ENCODE measurements at regions not wholly inside any gene's neighbourhood (a gene's known extent, or its start where the extent isn't known, plus 50 kb on each side); places are given as distances from the start of the nearest gene placed in this dataset.
"Not testable (repeated sequence)": the region's sequence is repeated elsewhere in the genome, so short reads cannot be mapped to it uniquely, and the experiment has no call there.

DNA sequence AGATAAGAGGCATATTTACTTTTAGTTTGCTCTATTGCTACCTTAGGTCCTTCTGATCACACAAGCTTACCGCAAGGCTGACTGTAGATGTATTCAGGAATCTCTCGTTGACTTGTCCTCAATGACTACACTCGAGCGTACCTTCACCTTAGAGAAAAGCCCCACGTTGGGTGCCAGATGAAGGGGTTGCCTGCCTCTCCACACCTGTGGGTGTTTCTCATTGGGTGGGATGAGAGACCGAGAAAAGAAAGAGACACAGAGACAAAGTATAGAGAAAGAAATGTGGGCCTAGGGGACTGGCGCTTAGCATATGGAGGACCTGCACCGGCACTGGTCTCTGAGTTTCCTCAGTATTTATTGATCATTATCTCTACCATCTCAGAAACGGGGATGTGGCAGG is 51.8 kb downstream of the ASCL4 start:
- DNase-seq: no peak

DNA sequence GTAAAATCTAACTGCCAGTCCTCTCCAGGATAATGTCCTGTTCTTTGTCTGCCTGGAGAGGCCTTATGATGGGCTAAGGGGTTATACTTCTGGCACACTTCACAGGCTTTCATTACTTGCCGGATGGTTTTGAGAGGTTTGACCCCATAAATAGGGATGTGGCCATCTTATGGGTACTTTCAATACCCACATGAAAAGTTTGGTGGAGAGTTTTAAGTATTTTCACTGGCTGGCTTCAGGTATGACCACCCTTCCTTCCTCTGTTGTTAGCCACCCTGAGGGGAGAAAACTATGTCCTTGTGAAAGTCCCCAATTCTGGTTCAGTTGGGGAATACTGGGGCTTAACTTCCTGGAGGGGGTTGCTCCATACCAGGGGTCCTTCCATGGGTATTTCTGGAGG is 54.8 kb downstream of the ASCL4 start:
- no peak for DNase-seq

DNA sequence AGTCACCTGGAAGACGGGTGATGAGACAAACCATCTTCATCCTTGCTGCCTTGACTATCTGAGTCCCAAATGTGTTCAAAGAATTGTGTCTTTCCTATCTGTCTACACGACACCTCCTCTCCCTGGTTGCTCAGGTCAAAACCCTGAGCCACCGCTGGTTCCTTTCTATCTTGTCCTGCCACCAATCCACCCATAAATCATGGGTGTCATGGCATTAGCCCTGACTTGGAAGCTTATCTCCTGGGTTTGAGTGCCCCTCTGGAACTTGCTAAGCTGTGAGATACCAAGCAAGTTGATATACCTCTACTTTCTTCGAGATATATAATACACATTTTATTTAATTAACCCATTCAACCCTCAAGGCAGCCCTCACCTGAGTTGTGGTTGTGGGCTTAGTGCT is 57.9 kb downstream of the ASCL4 start:
- DNase-seq: no peak

DNA sequence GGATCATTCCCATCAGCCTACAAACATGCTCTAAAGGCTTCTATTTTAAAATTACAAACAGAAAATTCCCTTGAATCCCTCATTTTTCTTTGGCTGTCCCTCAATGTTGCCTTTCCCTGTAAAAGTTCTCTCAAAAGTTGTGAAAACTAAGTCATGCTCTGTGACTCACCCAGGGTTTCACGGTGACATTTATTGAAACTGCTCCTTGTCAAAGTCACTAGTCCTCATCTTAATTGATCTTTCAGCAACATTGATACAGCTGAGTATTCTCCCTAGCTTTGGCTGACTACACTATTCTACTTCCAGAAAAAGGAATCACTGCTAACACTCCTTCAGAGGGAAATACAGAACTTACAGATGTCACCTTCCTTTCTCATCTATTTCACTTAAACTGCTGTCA is 65.7 kb downstream of the ASCL4 start:
- no peak for DNase-seq

GRCh38 chr12:107843351-107844311 is 69.1 kb downstream of the ASCL4 start:
- DNase-seq: no peak

DNA sequence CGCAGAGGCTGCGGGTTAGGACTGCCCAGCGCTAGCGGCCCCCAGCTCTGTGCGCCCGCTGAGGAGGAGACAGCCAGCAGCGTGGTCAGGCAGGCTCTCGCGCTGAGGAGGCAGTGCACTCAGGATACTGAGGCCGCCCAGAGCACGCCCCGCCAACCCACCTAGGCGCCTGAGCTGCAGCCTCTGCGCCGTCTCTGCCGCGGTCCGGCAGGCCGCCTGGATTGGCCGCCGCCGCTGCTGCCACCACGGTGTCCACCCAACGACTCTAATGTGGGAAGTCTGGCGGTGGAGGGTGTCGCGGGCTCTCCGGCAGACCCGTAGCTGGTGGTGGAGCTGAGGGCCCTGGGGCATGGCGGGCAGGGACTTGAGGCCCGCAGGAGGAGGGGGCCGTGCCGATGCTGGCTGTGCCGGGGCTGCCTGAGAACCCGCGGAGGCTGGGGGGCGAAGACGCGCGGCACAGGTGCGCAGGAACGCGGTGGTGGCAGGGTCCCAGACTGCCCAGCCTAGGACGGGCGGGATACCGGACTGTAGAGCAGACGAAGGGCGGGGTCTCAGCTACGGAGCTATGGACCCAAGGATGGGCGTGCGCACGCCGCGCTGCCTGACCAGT is 69.9 kb downstream of the ASCL4 start:
- DNase-seq: no peak

- DNase-seq: no peak
Measured at GRCh38 chr12:107845226-107845979, 70.9 kb downstream of the ASCL4 start.

- no peak for DNase-seq
Measured at GRCh38 chr12:107845980-107846659, 71.6 kb downstream of the ASCL4 start.

- DNase-seq: no peak
Measured at GRCh38 chr12:107847430-107847829, 72.9 kb downstream of the ASCL4 start.

DNA sequence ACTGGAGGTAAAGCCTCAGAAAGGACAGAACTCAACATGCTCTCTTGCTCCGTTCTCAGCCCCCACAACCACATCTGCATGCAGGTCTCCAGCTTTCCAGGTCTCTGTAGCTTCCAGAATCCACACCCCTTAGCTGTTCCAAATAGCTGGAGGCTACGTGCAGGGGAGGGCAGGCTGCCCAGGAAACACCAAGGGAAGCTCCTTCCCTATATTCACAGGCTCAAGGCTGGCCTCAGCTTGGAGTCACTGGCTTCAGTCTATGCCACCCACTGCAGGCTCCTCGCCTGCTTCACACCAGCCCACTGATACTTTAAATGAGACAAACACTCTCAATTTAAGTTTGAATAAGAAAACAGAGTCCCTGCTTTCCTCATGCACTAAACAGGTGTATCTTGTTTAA is 73.3 kb downstream of the ASCL4 start:
- no peak for DNase-seq

DNA sequence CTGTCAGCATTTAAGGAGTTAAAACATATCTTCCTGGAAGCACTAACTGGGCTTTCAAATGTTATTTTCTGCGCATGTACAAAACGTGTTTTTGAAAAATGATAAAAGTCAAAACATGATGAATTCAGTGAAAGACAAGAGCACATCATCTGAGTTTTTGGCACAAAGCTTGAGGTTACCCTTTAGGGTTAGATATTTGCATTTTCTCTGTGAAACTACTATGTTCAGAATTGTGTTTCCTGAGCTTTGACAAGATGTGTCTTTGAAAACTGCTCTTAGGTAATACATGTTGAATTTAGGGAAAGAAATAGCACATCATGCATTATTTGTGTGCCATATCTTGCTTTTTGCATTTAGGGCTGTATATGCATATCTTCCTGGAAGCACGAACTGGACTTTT is 79.0 kb downstream of the ASCL4 start:
- DNase-seq: no peak

DNA sequence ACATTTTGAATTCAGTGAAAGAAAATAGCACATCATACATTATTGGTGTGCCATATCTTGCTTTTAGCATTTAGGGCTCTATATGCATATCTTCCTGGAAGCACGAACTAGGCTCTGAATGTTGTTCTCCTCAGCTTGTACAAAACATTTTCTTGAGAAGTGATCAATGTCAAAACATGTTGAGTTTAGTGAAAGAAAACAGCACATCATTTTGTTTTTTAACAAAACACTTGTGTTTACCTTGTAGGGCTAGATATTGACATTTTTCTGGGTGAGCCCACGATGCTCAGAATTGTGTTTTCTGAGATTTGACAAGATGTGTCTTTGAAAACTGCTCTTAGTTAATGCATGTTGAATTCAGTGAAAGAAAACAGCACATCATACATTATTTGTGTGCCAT is 81.0 kb downstream of the ASCL4 start:
- no peak for DNase-seq

- no peak for DNase-seq
Measured at GRCh38 chr12:107856096-107856495, 81.6 kb downstream of the ASCL4 start.

GRCh38 chr12:107857191-107857590 is 82.7 kb downstream of the ASCL4 start:
- DNase-seq: no peak

DNA sequence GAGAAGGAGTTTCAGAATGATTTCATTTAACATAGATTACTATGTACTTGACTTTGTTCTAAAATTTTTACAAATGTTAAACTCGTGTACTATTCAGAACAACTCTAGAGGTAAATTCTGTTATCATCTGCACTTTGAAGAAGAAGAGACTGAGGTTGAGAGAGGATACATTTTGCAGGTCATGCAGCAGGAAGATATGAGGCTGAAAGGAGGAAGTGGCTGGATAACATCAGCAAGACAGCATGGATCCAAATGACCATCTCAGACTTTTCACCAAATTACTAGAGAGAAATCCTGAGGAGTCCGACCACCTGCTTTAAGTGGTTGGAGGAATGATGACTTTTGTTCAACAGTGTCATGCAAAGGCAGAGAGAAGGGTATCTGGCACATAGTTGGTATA is 84.9 kb downstream of the ASCL4 start:
- no peak for DNase-seq

DNA sequence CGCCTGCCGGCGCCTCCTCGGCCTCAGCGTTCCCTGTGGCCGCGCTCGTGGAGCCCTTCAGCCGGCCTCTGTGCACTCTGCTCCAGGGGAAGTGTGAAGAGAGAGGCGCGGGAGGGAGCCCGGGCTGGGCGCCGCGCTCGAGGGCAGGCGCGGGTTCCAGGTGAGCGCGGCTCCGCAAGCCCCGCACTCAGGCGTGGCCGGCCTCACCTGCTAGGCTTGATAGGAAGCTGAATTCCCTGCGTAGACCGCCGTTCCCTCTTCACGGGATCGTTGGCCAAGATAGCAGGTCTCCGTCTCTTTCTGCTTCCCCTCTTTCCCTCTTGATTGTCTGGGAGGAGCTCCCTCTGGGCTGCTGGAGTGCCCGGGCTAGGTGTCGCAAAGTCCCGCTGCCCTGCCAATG is 89.7 kb downstream of the ASCL4 start:
- no peak for DNase-seq

DNA sequence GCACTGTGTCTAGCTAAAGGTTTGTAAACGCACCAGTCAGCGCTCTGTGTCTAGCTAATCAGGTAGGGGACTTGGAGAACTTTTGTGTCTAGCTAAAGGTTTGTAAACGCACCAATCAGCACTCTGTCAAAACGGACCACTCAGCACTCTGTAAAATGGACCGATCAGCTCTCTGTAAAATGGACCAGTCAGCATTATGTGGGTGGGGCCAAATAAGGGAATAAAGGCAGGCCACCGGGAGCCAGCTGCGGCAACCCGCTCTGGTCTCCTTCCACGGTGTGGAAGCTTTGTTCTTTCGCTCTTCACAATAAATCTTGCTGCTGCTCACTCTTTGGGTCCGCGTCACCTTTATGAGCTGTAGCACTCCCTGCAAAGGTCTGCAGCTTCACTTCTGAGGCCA is 90.2 kb downstream of the ASCL4 start:
- DNase-seq: not testable (repeated sequence)

- DNase-seq: no peak
Measured at GRCh38 chr12:107873223-107873622, 98.7 kb downstream of the ASCL4 start.

GRCh38 chr12:107875786-107876185 is 101.3 kb downstream of the ASCL4 start:
- no peak for DNase-seq

GRCh38 chr12:107884769-107885694 is 110.5 kb downstream of the ASCL4 start:
- no peak for DNase-seq

DNA sequence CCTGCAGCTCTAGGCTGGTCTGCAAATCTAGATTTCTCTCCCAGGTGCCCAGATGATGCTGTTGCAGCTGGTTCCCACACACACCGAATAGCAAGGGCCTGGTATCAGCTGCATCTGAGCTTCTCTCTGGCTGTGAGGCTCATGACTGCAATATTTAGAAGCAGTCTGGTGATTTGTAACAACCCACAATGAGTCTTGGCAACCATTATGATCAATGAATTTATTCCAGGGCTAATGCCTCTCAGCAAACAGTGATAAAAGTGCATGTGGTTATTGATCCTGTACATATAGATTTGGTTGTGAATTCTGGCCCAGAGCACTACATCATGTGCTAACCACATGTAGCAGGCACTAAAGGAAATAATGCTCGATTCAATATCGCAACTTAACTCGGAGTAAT is 114.3 kb downstream of the ASCL4 start:
- DNase-seq: no peak

DNA sequence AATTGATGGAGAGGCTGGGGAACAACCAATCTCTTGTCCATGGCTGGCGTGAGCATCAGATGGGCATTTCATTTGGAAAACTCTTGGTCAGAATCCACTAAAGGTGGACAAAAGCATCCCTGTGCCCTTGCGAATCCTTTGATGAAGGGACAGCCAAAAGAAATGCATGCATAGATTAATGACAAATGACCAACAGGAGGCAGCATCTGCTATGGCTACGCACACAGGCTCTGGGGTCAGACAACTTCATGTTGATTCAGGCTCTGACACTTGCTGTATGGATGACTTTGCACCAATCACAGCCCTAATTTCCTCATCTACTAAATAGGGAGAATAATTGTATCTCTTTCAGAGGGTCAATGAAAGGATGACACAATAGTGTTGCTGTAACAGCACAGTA is 117.5 kb downstream of the ASCL4 start:
- DNase-seq: no peak
